Mucosa of descending colon (tissue), 3 donors: ENCODE measurements at regions not wholly inside any gene's neighbourhood (a gene's known extent, or its start where the extent isn't known, plus 50 kb on each side); places are given as distances from the start of the nearest gene placed in this dataset.

Experiments used
- ATAC-seq: fragments of 200-7000 bp; cut with Tn5 transposase; one replicate; pipeline ENCODE4 v1.9.1; 2020; ENCODE audit warnings: mild to moderate bottlenecking, moderate library complexity
- DNase-seq, 3 donors: peaks; one replicate each; pipeline ENCODE4 v3.0.0-alpha.2; 2020
- H3K36me3 ChIP-seq: fragments of 200-600 bp; one replicate; pipeline ENCODE4 v1.8.0; 2021; ENCODE audit warnings: low read depth, mild to moderate bottlenecking
- H3K4me1 ChIP-seq: fragments of 200-600 bp; one replicate; pipeline ENCODE4 v1.8.0; 2021; ENCODE audit warnings: low read depth, mild to moderate bottlenecking
- H3K4me3 ChIP-seq: fragments of 200-600 bp; one replicate; pipeline ENCODE4 v1.8.0; 2021; ENCODE audit warnings: mild to moderate bottlenecking
- H3K9me3 ChIP-seq: fragments of 200-600 bp; one replicate; pipeline ENCODE4 v1.8.0; 2021; ENCODE audit warnings: mild to moderate bottlenecking
- CTCF ChIP-seq: fragments of 200-600 bp; IDR thresholded peaks from one replicate; pipeline ENCODE4 v1.8.0; 2022; ENCODE audit warnings: antibody characterized with exemption, mild to moderate bottlenecking
- intact Hi-C, 2 donors: fragments of 100-400 bp; cut with DNase I in 1 of 2; cut with micrococcal nuclease in 1 of 2; formaldehyde crosslinking; loops; one replicate each; pipeline versions ENCODE4 v1.11.0 to v1.11.1; 2022; cut with DNase I, micrococcal nuclease
- donor health status: DM: no; HTN: no; CAD: no; lungs with moderate emphysema.
- donor health status: DM: no; HTN: no; CAD: no.
- donor health status: DM: no; HTN: yes; CAD: no.

GRCh38 chr12:125503128-125503527 lies 437.9 kb downstream of the AACS start:
- no peak for DNase-seq
- Histone ChIP-seq H3K9me3 (no peaks in the 10 kb centered on the region), H3K4me3 (no peak overlapping the region), H3K4me1 (no peaks in the 10 kb centered on the region), H3K36me3 (no peaks in the 10 kb centered on the region)
- no peak for ATAC-seq
- intact Hi-C loops, result no loop called here
- no peak for TF ChIP-seq CTCF

- intact Hi-C loops, result no loop called here
- Histone ChIP-seq H3K9me3 (no peaks in the 10 kb centered on the region), H3K36me3 (no peaks in the 10 kb centered on the region), H3K4me3 (no peak overlapping the region), H3K4me1 (no peaks in the 10 kb centered on the region)
- ATAC-seq (no peak), DNase-seq (no peak)
- TF ChIP-seq CTCF, result no peak
Observed at GRCh38 chr12:125509195-125509594, 444.0 kb downstream of the AACS start.

- no peaks in the 10 kb centered on the region for H3K9me3 ChIP-seq
- intact Hi-C loops, result no loop called here
- DNase-seq, result no peak
- H3K4me1 ChIP-seq, result no peaks in the 10 kb centered on the region
- TF ChIP-seq CTCF, result no peak
- H3K4me3 ChIP-seq, result no peak overlapping the region
- no peaks in the 10 kb centered on the region for H3K36me3 ChIP-seq
- ATAC-seq, result no peak
Observed at GRCh38 chr12:125512541-125513298, 447.5 kb downstream of the AACS start.

- TF ChIP-seq CTCF, result no peak
- intact Hi-C loops, result no loop called here
- DNase-seq, result no peak
- no peak overlapping the region for H3K4me3 ChIP-seq
- no peaks in the 10 kb centered on the region for H3K36me3 ChIP-seq
- ATAC-seq, result no peak
- no peaks in the 10 kb centered on the region for H3K9me3 ChIP-seq
- H3K4me1 ChIP-seq, result no peaks in the 10 kb centered on the region
Observed at GRCh38 chr12:125515887-125516286, 450.7 kb downstream of the AACS start.

GRCh38 chr12:125518074-125518473 lies 452.8 kb downstream of the AACS start:
- Histone ChIP-seq H3K36me3 (no peaks in the 10 kb centered on the region), H3K4me1 (no peaks in the 10 kb centered on the region), H3K4me3 (no peak overlapping the region), H3K9me3 (no peaks in the 10 kb centered on the region)
- intact Hi-C loops, result no loop called here
- TF ChIP-seq CTCF, result no peak
- ATAC-seq, result no peak
- no peak for DNase-seq
